ENCODE measurements at regions not wholly inside any gene's neighbourhood (a gene's known extent, or its start where the extent isn't known, plus 50 kb on each side); places are given as distances from the start of the nearest gene placed in this dataset.
A peak's percentile ranks its signal among the peaks of the same experiment; 100 is the strongest.

DNA sequence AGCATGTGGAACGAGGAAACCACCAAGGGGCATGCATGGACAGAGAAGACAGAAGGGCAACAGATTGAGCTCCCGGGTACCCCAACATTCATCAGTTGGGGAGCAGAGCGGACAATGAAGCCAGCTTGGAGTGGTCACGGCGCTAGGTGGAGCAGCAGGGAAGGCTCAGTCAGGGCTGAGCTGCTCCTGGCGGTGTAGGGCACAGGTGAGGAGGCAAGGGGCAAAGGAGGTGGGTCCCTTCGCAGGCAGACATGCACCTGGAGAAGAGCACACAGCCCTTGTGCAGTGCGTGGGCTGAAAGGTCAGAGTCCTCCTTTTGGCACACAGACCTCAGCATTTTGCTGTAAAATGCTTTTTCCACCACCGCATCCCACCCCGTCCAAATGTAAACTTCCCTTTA lies 90.0 kb upstream of the SLC6A6 start:
- TF ChIP-seq, protein P1, sequence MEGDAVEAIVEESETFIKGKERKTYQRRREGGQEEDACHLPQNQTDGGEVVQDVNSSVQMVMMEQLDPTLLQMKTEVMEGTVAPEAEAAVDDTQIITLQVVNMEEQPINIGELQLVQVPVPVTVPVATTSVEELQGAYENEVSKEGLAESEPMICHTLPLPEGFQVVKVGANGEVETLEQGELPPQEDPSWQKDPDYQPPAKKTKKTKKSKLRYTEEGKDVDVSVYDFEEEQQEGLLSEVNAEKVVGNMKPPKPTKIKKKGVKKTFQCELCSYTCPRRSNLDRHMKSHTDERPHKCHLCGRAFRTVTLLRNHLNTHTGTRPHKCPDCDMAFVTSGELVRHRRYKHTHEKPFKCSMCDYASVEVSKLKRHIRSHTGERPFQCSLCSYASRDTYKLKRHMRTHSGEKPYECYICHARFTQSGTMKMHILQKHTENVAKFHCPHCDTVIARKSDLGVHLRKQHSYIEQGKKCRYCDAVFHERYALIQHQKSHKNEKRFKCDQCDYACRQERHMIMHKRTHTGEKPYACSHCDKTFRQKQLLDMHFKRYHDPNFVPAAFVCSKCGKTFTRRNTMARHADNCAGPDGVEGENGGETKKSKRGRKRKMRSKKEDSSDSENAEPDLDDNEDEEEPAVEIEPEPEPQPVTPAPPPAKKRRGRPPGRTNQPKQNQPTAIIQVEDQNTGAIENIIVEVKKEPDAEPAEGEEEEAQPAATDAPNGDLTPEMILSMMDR (conservative IDR thresholded peaks at IDR 0.05; ENCODE audit: control insufficient read depth, insufficient read depth, low read depth, low read length) = no peak
- no peak overlapping the region for H3K4me3 ChIP-seq (ENCODE audit: control insufficient read depth, low read depth, low read length)
- no peak for DNase-seq (ENCODE audit: low read depth)

- H3K4me3 ChIP-seq (ENCODE audit: control insufficient read depth, low read depth, low read length) = no peak overlapping the region
- TF ChIP-seq, protein P1 (conservative IDR thresholded peaks at IDR 0.05; ENCODE audit: control insufficient read depth, insufficient read depth, low read depth, low read length) = no peak
- no peak for DNase-seq (ENCODE audit: low read depth)
Observed at GRCh38 chr3:14317057-14317553, 85.3 kb upstream of the SLC6A6 start.

DNA sequence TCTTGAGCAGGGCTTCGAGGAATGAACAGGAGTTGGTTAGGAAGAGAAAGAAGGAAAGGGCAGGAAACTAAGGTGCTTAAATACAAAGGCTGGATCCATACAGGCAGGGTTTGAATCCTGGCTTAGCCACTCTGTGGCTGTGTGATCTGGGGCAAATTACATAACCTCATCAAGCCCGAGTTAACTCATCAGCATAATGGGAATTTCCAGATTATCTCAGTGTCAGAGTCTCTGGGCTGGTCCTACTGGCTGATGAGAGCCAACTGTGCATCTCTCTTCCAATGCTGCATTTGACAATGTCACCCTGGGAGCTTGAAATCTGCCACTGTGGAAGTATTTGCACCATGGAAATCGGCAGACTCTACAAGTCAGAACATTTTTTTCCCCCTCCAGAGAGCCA lies 83.8 kb upstream of the SLC6A6 start:
- no peak overlapping the region for H3K4me3 ChIP-seq (ENCODE audit: control insufficient read depth, low read depth, low read length)
- DNase-seq (ENCODE audit: low read depth) = no peak
- TF ChIP-seq, protein P1 (conservative IDR thresholded peaks at IDR 0.05; ENCODE audit: control insufficient read depth, insufficient read depth, low read depth, low read length) = no peak

DNA sequence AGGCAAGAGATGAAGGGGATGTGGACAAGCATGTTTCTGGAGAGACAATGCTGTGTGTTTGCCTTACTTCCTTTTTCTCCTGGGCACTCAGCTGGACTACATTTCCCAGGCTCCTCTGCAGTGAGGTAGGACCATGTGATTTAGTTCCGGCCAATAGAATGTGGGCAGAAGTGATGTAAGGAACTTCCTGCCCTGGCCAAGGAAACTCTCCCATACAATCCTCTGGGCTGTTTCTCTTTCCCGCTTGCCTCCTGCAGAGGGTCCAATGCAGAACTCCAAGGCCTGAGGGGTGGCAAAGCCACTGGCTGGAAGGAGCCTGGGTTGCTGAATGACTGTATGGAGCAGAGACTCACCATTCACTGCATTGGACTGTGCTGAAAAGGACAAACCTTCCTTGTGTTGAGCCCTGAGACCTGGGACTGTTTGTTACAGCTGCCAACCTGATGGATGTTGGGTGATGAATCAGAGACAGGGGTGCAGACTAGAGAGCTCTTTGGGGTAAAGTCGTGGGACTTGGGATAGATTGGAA lies 82.7 kb upstream of the SLC6A6 start:
- no peak overlapping the region for H3K4me3 ChIP-seq (ENCODE audit: control insufficient read depth, low read depth, low read length)
- peak; percentile 69 for DNase-seq (ENCODE audit: low read depth)
- TF ChIP-seq, protein P1 (conservative IDR thresholded peaks at IDR 0.05; ENCODE audit: control insufficient read depth, insufficient read depth, low read depth, low read length) = no peak

DNA sequence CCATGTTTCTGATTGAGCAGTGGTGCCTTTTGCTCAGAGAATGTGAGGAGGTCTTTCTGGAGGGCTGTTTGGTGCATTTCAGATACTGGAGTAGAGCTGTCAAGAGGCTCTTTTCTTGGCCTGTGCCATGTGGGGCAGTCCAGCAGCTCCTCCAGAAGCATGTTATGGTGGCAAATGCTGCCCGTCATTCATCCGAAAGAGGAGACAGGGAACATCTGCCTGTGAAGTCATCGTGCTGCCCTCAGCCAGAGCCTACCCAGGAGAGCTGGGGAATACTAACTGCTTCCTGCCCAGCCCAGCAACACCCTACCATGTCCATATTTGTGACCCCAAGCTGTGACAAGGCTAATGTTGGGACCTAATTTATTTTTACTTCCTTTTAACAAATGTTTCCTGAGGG lies 82.2 kb upstream of the SLC6A6 start:
- H3K4me3 ChIP-seq (ENCODE audit: control insufficient read depth, low read depth, low read length) = no peak overlapping the region

DNA sequence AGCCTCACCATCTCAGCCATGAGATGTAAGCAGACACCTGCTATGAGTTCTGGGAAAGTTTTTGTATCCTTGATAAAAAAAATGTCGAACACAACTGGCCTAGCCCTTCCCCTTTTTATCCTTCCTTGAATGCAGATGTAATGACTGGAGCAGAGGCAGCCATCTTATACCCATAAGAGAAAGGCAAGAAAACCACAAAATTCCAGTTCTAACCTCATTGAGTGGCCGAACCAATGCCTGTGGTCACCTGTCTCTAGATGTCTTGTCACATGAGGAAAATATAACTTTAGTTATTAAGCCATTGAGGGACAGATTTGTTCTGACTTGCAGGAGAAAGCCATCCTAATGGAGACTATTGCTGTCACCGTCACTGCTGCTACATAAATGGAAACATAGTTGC lies 80.4 kb upstream of the SLC6A6 start:
- H3K4me3 ChIP-seq (ENCODE audit: control insufficient read depth, low read depth, low read length) = no peak overlapping the region
- no peak for DNase-seq (ENCODE audit: low read depth)
- TF ChIP-seq, protein P1 (conservative IDR thresholded peaks at IDR 0.05; ENCODE audit: control insufficient read depth, insufficient read depth, low read depth, low read length) = no peak

More for the DNA sequence above, 82.2 kb upstream of the SLC6A6 start:
- DNase-seq (ENCODE audit: low read depth) = no peak
- TF ChIP-seq, protein P1 (conservative IDR thresholded peaks at IDR 0.05; ENCODE audit: control insufficient read depth, insufficient read depth, low read depth, low read length) = no peak
